HepG2 (cell line): ENCODE measurements at regions not wholly inside any gene's neighbourhood (a gene's known extent, or its start where the extent isn't known, plus 50 kb on each side); places are given as distances from the start of the nearest gene placed in this dataset.

Experiments
- ATAC-seq: fragments of 200-7000 bp; cut with Tn5 transposase; 3 replicates; pipeline ENCODE4 v1.9.1; 2020; ENCODE audit warnings: mild to moderate bottlenecking, moderate library complexity
- BruUV-seq: library from RNA; stranded (reverse); fragments of 400-500 nt; replicated peaks from 2 replicates; lab custom pipeline; 2021; lab: Mats Ljungman, UMichigan
- CTCF ChIA-PET: fragments of 300-600 bp; formaldehyde crosslinking; extraction: SDS; loops from one replicate; lab custom pipeline; 2021; ENCODE audit warnings: low total read pairs, inconsistent platforms, low intra/inter-chr PET ratio; lab: Yijun Ruan, JAX
- POLR2A ChIA-PET: fragments of 350-600 bp; sonication (Branson Sonifier 250); formaldehyde crosslinking; loops from one replicate; lab custom pipeline; 2020; ENCODE audit warnings: antibody characterized with exemption, inconsistent platforms; lab: Yijun Ruan, JAX
- DNase-seq: peaks from one replicate; pipeline ENCODE4 v3.0.0-alpha.2; 2015; ENCODE audit warnings: low spot score
- FAIRE-seq: peaks from 3 replicates; lab custom pipeline; 2011; peaks lifted over from hg19 to GRCh38; lab: Jason Lieb, UNC
- H2AFZ ChIP-seq: one replicate; pipeline ENCODE4 v1.6.1; 2011; ENCODE audit warnings: low read length, inconsistent platforms
- H3K27ac ChIP-seq: fragments of 300-600 bp; 3 replicates; pipeline ENCODE4 v1.8.0; 2011; ENCODE audit warnings: mixed run types, mild to moderate bottlenecking, mixed read lengths, low read length, inconsistent platforms; ENCODE audit not compliant: insufficient read depth; ENCODE audit errors: extremely low read length
- H3K27me3 ChIP-seq, 2 experiments: fragments of 200-600 bp in 1 of 2; 2 replicates in 1 of 2; 3 replicates in 1 of 2; pipeline versions ENCODE4 v1.6.0 to v1.8.0; 2011; ENCODE audit warnings: low read length in 2 of 2, mild to moderate bottlenecking in 2 of 2, moderate library complexity in 2 of 2, inconsistent platforms in 1 of 2; ENCODE audit not compliant: insufficient read depth in 2 of 2, control insufficient read depth in 1 of 2
- H3K36me3 ChIP-seq, 2 experiments: fragments of 200-600 bp in 1 of 2; replicated peaks in 1 of 2; 2 replicates in 1 of 2; 3 replicates in 1 of 2; pipeline versions ENCODE4 v1.5.1 to v1.8.0; 2011; ENCODE audit warnings: low read length in 2 of 2, inconsistent platforms in 1 of 2; ENCODE audit not compliant: insufficient read depth in 2 of 2, control insufficient read depth in 1 of 2
- H3K4me1 ChIP-seq: 2 replicates; pipeline ENCODE4 v1.5.1; 2012; ENCODE audit warnings: low read length, inconsistent platforms; ENCODE audit not compliant: insufficient read depth
- H3K4me2 ChIP-seq: 2 replicates; pipeline ENCODE4 v1.6.0; 2011; ENCODE audit warnings: low read depth, low read length, inconsistent platforms
- H3K4me3 ChIP-seq, 3 experiments: fragments of 200-600 bp in 1 of 3; sonication (generic), shearing (Covaris generic) in 1 of 3; replicated peaks in 1 of 3; 2 replicates each; pipeline ENCODE4 v1.5.1; 2011 to 2016; ENCODE audit warnings: low read length in 3 of 3, inconsistent platforms in 2 of 3, low read depth in 2 of 3, mild to moderate bottlenecking in 2 of 3, control low read depth in 1 of 3, mixed read lengths in 1 of 3; ENCODE audit not compliant: insufficient read depth in 1 of 3
- H3K79me2 ChIP-seq: one replicate; pipeline ENCODE4 v1.6.1; 2011; ENCODE audit warnings: low read length, inconsistent platforms; ENCODE audit not compliant: insufficient read depth
- H3K9ac ChIP-seq: 2 replicates; pipeline ENCODE4 v1.6.0; 2011; ENCODE audit warnings: mild to moderate bottlenecking, low read depth, low read length, inconsistent platforms; ENCODE audit not compliant: insufficient read depth
- H3K9me3 ChIP-seq: 2 replicates; pipeline ENCODE4 v1.5.1; 2012; ENCODE audit warnings: mild to moderate bottlenecking, low read length
- H4K20me1 ChIP-seq: 2 replicates; pipeline ENCODE4 v1.6.0; 2011; ENCODE audit warnings: inconsistent platforms, mild to moderate bottlenecking, low read length, moderate library complexity; ENCODE audit not compliant: insufficient read depth
- ARHGAP35 ChIP-seq: sonication (generic); formaldehyde crosslinking; IDR thresholded peaks from 2 replicates; pipeline ENCODE4 v1.9.0; 2022; ENCODE audit warnings: mild to moderate bottlenecking, inconsistent platforms, moderate library complexity, missing genetic modification reagents, borderline replicate concordance
- ATF5 ChIP-seq: sonication (generic); formaldehyde crosslinking; IDR thresholded peaks from 2 replicates; pipeline ENCODE4 v1.4.0; 2020; ENCODE audit warnings: mild to moderate bottlenecking, low read depth, missing genetic modification reagents
- CBFB ChIP-seq: sonication (generic); formaldehyde crosslinking; IDR thresholded peaks from 2 replicates; pipeline ENCODE4 v1.4.0; 2020; ENCODE audit warnings: missing genetic modification reagents
- CENPBD1 ChIP-seq: sonication (generic); formaldehyde crosslinking; IDR thresholded peaks from 2 replicates; pipeline ENCODE4 v1.8.0; 2022; ENCODE audit warnings: missing genetic modification reagents, low read depth, mild to moderate bottlenecking, borderline replicate concordance
- DZIP1 ChIP-seq: sonication (generic); formaldehyde crosslinking; IDR thresholded peaks from 2 replicates; pipeline ENCODE4 v1.5.0; 2020; ENCODE audit warnings: mild to moderate bottlenecking, missing genetic modification reagents
- IRF9 ChIP-seq: sonication (generic); formaldehyde crosslinking; IDR thresholded peaks from 2 replicates; pipeline ENCODE4 v1.8.0; 2022; ENCODE audit warnings: missing genetic modification reagents, mild to moderate bottlenecking, borderline replicate concordance
- MAFF ChIP-seq: IDR thresholded peaks from 2 replicates; pipeline ENCODE4 v1.6.1; 2011; ENCODE audit warnings: low read depth, low read length, improper control_type of control experiment
- MLLT10 ChIP-seq: sonication (generic); formaldehyde crosslinking; IDR thresholded peaks from 2 replicates; pipeline ENCODE4 v1.4.0; 2020; ENCODE audit warnings: missing genetic modification reagents
- MXD3 ChIP-seq: IDR thresholded peaks from 2 replicates; pipeline ENCODE4 v1.6.1; 2016; ENCODE audit warnings: mild to moderate bottlenecking, missing biosample characterization, missing genetic modification reagents
- RBAK ChIP-seq: sonication (generic); formaldehyde crosslinking; IDR thresholded peaks from 2 replicates; pipeline ENCODE4 v1.5.1; 2020; ENCODE audit warnings: mild to moderate bottlenecking, missing genetic modification reagents
- SOX5 ChIP-seq: IDR thresholded peaks from 2 replicates; pipeline ENCODE4 v1.6.1; 2016; ENCODE audit warnings: borderline replicate concordance
- ZBTB14 ChIP-seq: sonication (generic); formaldehyde crosslinking; IDR thresholded peaks from 2 replicates; pipeline ENCODE4 v1.4.0; 2020; ENCODE audit warnings: missing genetic modification reagents
- ZFAT ChIP-seq: sonication (generic); formaldehyde crosslinking; conservative IDR thresholded peaks from 2 replicates; pipeline ENCODE4 v1.8.1; 2023; ENCODE audit warnings: missing genetic modification reagents, inconsistent platforms
- ZHX1 ChIP-seq: sonication (generic); formaldehyde crosslinking; IDR thresholded peaks from 2 replicates; pipeline ENCODE4 v1.8.1; 2022; ENCODE audit warnings: low read depth, mild to moderate bottlenecking, missing genetic modification reagents
- ZNF558 ChIP-seq: sonication (generic); formaldehyde crosslinking; IDR thresholded peaks from 2 replicates; pipeline ENCODE4 v1.9.0; 2022; ENCODE audit warnings: mild to moderate bottlenecking, missing genetic modification reagents, borderline replicate concordance
- ZNF75D ChIP-seq: sonication (generic); formaldehyde crosslinking; IDR thresholded peaks from 2 replicates; pipeline ENCODE4 v1.8.1; 2023; ENCODE audit warnings: missing genetic modification reagents, mild to moderate bottlenecking, borderline replicate concordance
- WGBS: methylation state at CpG from one replicate; pipeline ENCODE4 v1.1.6; 2017; ENCODE audit warnings: low lambda C conversion rate; 5-methylcytosine and 5-hydroxymethylcytosine counted together
- in situ Hi-C: cut with HindIII; loops from 2 replicates; pipeline ENCODE4 v1.10.0; 2017; ENCODE audit warnings: low pct_unique_long_range_greater_than_20kb; ENCODE audit not compliant: extremely low pct_ligation_motif_present
- intact Hi-C: fragments of 100-400 bp; cut with micrococcal nuclease; formaldehyde crosslinking; loops from one replicate; pipeline ENCODE4 v1.10.0; 2022; ENCODE audit not compliant: unreplicated experiment

GRCh38 chr6:20008131-20008530 is 171.0 kb downstream of the ID4 start:
- Histone ChIP-seq H3K79me2 (no peaks in the 10 kb centered on the region), H3K27ac (no peak overlapping the region), H3K4me2 (no peak overlapping the region), H3K9me3 (no peaks in the 10 kb centered on the region), H3K4me3 (no peak overlapping the region), H3K36me3 (no peaks in the 10 kb centered on the region), H3K4me1 (no peaks in the 10 kb centered on the region), H3K27me3 (no peaks in the 10 kb centered on the region), H4K20me1 (no peaks in the 10 kb centered on the region), H2AFZ (no peak overlapping the region), H3K9ac (no peak overlapping the region)
- in situ Hi-C loops, result no loop called here
- FAIRE-seq (no peak), ATAC-seq (no peak), DNase-seq (no peak)
- POLR2A ChIA-PET, result no interaction called here
- WGBS, result 0% methylated on average over 1 of the region's 1 CpG
- no peak for TF ChIP-seq MAFF
- no peak for TF ChIP-seq ZNF558 (CRISPR knock-in tag)
- no peak for TF ChIP-seq IRF9 (CRISPR knock-in tag)
- no peak for TF ChIP-seq RBAK (CRISPR knock-in tag)
- no peak for TF ChIP-seq ATF5 (CRISPR knock-in tag)
- no peak for TF ChIP-seq CENPBD1
- no peak for TF ChIP-seq ZFAT
- TF ChIP-seq ZNF75D, result no peak
- no peak for TF ChIP-seq ARHGAP35 (CRISPR knock-in tag)
- no peak for TF ChIP-seq ZBTB14 (CRISPR knock-in tag)
- TF ChIP-seq MLLT10, result no peak
- TF ChIP-seq DZIP1 (CRISPR knock-in tag), result no peak
- no peak for TF ChIP-seq ZHX1 (CRISPR knock-in tag)
- TF ChIP-seq SOX5, result no peak
- no peak for TF ChIP-seq MXD3
- TF ChIP-seq CBFB (CRISPR knock-in tag), result no peak
- no TSS peak for BruUV-seq
- CTCF ChIA-PET, result no interaction called here
- intact Hi-C loops, result no loop called here
